Thoracic aorta (tissue), 2 donors: ENCODE measurements at regions not wholly inside any gene's neighbourhood (a gene's known extent, or its start where the extent isn't known, plus 50 kb on each side); places are given as distances from the start of the nearest gene placed in this dataset.

Experiments used
- ATAC-seq: fragments of 150-250 bp; one replicate; pipeline ENCODE4 v1.8.0; 2017; ENCODE audit warnings: low read depth; ENCODE audit not compliant: insufficient number of reproducible peaks, low FRiP score
- DNase-seq: peaks from one replicate; pipeline ENCODE4 v3.0.0-alpha.2; 2020; ENCODE audit warnings: low spot score
- H3K27ac ChIP-seq, 2 donors: fragments of 200-600 bp; sonication (generic); 1 replicate in 1 of 2; 2 replicates in 1 of 2; pipeline ENCODE4 v1.5.1; 2016; ENCODE audit warnings: mild to moderate bottlenecking in 2 of 2, moderate library complexity in 2 of 2
- H3K27me3 ChIP-seq: fragments of 200-600 bp; sonication (generic); replicated peaks from 2 replicates; pipeline ENCODE4 v1.6.0; 2016; ENCODE audit warnings: mild to moderate bottlenecking; ENCODE audit not compliant: insufficient read depth
- H3K36me3 ChIP-seq: fragments of 200-600 bp; sonication (generic); one replicate; pipeline ENCODE4 v1.5.1; 2016
- H3K4me1 ChIP-seq, 2 donors: fragments of 200-600 bp; sonication (generic); 1 replicate in 1 of 2; 2 replicates in 1 of 2; pipeline versions ENCODE4 v1.5.1 to v1.6.0; 2016; ENCODE audit warnings: low read depth in 2 of 2, mild to moderate bottlenecking in 1 of 2; ENCODE audit not compliant: control insufficient read depth in 1 of 2
- H3K4me3 ChIP-seq: fragments of 200-600 bp; sonication (generic); 2 replicates; pipeline ENCODE4 v1.5.1; 2016; ENCODE audit warnings: mild to moderate bottlenecking
- H3K9me3 ChIP-seq: fragments of 200-600 bp; sonication (generic); 2 replicates; pipeline ENCODE4 v1.5.1; 2016
- TF ChIP-seq, protein P1 (sequence below): fragments of 200-600 bp; sonication (generic); IDR thresholded peaks from one replicate; pipeline ENCODE4 v1.5.1; 2019; ENCODE audit warnings: antibody characterized with exemption

DNA sequence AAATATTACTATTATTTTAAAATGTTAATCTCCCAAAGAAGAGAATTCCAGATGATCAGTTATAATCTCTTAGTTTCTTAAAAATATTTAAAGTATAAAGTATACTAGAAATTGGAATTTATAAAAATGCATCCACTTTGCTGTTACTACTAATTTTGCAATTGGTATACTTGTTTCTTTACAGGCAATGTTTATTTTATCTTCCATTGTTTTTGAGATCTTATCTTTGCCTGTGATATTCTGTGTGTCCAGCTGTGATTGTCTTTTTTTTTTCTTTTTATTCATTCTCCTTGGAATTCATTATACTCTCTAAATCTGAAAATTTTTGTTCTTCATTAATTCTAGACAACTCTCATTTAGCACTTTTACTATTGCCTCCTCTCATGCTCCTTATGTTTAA lies 652.6 kb downstream of the TNS3 start:
- TF ChIP-seq, protein P1, sequence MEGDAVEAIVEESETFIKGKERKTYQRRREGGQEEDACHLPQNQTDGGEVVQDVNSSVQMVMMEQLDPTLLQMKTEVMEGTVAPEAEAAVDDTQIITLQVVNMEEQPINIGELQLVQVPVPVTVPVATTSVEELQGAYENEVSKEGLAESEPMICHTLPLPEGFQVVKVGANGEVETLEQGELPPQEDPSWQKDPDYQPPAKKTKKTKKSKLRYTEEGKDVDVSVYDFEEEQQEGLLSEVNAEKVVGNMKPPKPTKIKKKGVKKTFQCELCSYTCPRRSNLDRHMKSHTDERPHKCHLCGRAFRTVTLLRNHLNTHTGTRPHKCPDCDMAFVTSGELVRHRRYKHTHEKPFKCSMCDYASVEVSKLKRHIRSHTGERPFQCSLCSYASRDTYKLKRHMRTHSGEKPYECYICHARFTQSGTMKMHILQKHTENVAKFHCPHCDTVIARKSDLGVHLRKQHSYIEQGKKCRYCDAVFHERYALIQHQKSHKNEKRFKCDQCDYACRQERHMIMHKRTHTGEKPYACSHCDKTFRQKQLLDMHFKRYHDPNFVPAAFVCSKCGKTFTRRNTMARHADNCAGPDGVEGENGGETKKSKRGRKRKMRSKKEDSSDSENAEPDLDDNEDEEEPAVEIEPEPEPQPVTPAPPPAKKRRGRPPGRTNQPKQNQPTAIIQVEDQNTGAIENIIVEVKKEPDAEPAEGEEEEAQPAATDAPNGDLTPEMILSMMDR: no peak
- no peaks in the 10 kb centered on the region for H3K27me3 ChIP-seq
- no peak for DNase-seq
- no peak overlapping the region for H3K4me3 ChIP-seq
- ATAC-seq: no peak
- H3K36me3 ChIP-seq: no peaks in the 10 kb centered on the region
- H3K9me3 ChIP-seq: no peaks in the 10 kb centered on the region
- H3K27ac ChIP-seq: no peak overlapping the region
- peaks cover 11 to 24% of the 10 kb centered on the region in 2 donors for H3K4me1 ChIP-seq

DNA sequence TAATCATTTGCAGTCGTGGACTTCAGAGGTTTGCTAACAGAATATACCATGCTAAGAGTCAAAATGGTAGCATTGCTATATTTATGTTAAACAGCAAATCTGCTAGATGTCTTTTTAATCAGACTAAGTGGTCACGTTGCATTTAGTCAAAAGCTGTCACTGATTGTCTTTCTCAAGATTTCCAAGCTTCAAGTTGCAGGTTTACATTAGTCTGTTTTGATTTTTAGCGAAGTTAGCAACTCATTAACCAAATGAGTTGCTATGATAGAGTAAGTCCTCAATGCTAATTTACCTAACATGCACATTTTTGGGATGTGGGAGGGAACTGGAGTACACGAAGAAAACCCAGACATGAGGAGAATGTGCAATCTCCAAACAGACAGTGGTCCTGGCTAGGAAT lies 653.2 kb downstream of the TNS3 start:
- Histone ChIP-seq H3K9me3 (no peaks in the 10 kb centered on the region), H3K4me3 (no peak overlapping the region), H3K36me3 (no peaks in the 10 kb centered on the region), H3K27ac (no peak overlapping the region), H3K27me3 (no peaks in the 10 kb centered on the region), H3K4me1 (peaks cover 11 to 24% of the 10 kb centered on the region in 2 donors)
- TF ChIP-seq, protein P1: no peak
- DNase-seq (no peak), ATAC-seq (no peak)

DNA sequence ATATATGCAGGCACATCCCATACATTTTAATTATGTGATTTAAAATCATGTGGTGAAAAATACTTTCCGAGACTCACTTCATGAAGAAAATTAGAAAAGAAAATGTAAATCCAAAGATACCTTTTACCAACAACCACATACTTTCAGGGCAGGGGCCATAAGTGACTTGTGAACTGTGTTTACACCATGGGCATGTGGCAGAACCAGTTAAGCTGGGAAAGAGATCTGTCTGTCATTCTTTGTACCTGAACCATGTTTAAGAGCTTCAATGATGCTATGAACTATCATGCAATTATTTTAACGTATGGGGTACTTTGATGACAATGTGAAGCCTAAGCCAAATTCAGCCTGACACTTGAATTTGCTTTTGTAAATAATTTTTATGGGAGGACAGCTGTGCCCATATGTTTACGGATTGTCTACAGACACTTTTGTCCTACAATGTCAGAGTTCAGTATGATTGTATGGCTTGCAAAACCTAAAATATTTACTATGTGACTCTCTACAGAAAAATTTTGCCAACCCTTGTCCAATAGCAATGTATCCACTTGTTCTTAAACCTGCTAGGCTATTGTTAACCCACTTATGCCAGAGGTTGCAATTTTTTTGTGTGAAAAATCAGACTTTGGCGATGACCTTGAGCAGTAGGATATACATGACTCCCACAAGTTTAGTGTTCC lies 654.6 kb downstream of the TNS3 start:
- Histone ChIP-seq H3K4me1 (peaks cover 0 to 12% of the 10 kb centered on the region in 2 donors), H3K27me3 (no peaks in the 10 kb centered on the region), H3K36me3 (no peaks in the 10 kb centered on the region), H3K9me3 (no peaks in the 10 kb centered on the region), H3K27ac (no peak overlapping the region), H3K4me3 (no peak overlapping the region)
- TF ChIP-seq, protein P1: no peak
- DNase-seq (no peak), ATAC-seq (no peak)

DNA sequence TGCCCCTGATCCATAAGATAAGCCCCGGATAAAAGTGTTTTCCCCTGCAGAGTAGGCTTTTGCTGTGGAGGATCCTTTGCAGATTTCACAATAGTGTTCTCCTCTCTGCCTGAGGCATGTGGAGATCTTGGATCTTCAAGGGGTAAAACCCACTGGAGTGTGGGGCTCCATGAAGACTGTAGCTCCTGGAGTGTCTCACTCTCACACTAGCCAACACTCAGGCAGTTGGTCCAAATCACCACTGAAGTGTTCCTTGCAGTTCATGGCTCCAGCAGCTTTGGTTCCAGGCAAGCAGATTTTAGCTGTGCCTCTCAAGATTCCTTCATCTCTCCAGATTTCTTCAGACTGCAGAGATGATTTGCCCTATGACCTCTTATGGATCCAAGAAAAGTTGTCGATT lies 665.3 kb downstream of the TNS3 start:
- no peaks in the 10 kb centered on the region for H3K27me3 ChIP-seq
- TF ChIP-seq, protein P1: no peak
- no peaks in the 10 kb centered on the region for H3K9me3 ChIP-seq
- H3K27ac ChIP-seq: no peak overlapping the region
- DNase-seq (no peak), ATAC-seq (no peak)
- H3K4me3 ChIP-seq: no peak overlapping the region
- no peaks in the 10 kb centered on the region for H3K4me1 ChIP-seq
- no peaks in the 10 kb centered on the region for H3K36me3 ChIP-seq

DNA sequence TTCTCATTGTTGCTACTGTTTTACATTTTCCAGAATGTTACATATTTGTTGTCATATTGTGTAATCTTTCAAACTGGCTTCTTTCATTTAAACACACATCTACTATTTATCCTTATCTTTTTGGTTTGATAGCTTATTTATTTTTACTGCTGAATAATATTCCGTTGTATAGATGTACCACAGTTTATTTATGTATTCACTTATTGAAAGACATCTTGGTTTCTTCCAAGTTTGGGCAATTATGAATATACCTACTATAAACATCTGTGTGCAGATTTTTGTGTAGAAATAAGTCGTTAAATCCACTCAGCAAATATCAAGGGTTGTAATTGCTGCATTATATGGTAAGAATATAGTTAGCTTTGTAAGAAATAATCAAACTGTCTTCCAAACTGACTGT lies 669.2 kb downstream of the TNS3 start:
- Histone ChIP-seq H3K4me1 (no peaks in the 10 kb centered on the region), H3K36me3 (no peaks in the 10 kb centered on the region), H3K4me3 (no peak overlapping the region), H3K27ac (no peak overlapping the region), H3K27me3 (no peaks in the 10 kb centered on the region), H3K9me3 (no peaks in the 10 kb centered on the region)
- TF ChIP-seq, protein P1: no peak
- ATAC-seq (no peak), DNase-seq (no peak)
